ENCODE measurements at regions not wholly inside any gene's neighbourhood (a gene's known extent, or its start where the extent isn't known, plus 50 kb on each side); places are given as distances from the start of the nearest gene placed in this dataset.

DNA sequence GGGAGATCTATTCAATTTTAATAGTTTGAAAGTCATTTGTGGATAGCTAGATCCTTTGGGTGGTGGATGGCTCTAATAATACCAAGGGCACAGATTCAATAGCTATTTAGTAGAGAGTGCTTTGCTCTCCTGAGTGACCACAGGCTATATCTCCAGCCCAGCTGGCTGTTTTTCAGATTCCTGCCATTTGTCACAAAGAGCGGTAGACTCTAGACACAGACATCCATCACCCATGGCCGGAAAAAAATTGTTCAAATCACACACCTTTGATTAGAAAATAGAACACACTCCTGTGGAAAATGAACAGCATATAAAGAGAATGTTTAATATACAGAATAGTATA lies 171.6 kb upstream of the MITF start:
- TF ChIP-seq, protein P1, sequence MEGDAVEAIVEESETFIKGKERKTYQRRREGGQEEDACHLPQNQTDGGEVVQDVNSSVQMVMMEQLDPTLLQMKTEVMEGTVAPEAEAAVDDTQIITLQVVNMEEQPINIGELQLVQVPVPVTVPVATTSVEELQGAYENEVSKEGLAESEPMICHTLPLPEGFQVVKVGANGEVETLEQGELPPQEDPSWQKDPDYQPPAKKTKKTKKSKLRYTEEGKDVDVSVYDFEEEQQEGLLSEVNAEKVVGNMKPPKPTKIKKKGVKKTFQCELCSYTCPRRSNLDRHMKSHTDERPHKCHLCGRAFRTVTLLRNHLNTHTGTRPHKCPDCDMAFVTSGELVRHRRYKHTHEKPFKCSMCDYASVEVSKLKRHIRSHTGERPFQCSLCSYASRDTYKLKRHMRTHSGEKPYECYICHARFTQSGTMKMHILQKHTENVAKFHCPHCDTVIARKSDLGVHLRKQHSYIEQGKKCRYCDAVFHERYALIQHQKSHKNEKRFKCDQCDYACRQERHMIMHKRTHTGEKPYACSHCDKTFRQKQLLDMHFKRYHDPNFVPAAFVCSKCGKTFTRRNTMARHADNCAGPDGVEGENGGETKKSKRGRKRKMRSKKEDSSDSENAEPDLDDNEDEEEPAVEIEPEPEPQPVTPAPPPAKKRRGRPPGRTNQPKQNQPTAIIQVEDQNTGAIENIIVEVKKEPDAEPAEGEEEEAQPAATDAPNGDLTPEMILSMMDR (IDR thresholded peaks at IDR 0.05; ENCODE audit: low read depth, low read length), result no peak
- no peak for TF ChIP-seq EZH2phosphoT487 (IDR thresholded peaks at IDR 0.05; ENCODE audit: low read depth)

Measured in OCI-LY3 (cell line).